Tibial nerve (tissue), 4 donors: ENCODE measurements at regions not wholly inside any gene's neighbourhood (a gene's known extent, or its start where the extent isn't known, plus 50 kb on each side); places are given as distances from the start of the nearest gene placed in this dataset.

Experiments
- DNase-seq, 2 donors: peaks; one replicate each; pipeline ENCODE4 v3.0.0-alpha.2; 2019; ENCODE audit warnings: low spot score in 2 of 2
- H3K27ac ChIP-seq, 4 donors: fragments of 200-600 bp; sonication (generic) in 3 of 4; one replicate each; pipeline ENCODE4 v1.5.1; 2017 to 2019; ENCODE audit warnings: mild to moderate bottlenecking in 1 of 4
- H3K27me3 ChIP-seq, 2 donors: fragments of 200-600 bp; sonication (generic) in 1 of 2; one replicate each; pipeline versions ENCODE4 v1.5.1 to v1.6.0; 2017 to 2019
- H3K36me3 ChIP-seq, 3 donors: fragments of 200-600 bp; sonication (generic); one replicate each; pipeline ENCODE4 v1.5.1; 2018 to 2019
- H3K4me1 ChIP-seq, 4 donors: fragments of 200-600 bp; sonication (generic) in 3 of 4; one replicate each; pipeline ENCODE4 v1.5.1; 2017 to 2019
- H3K4me3 ChIP-seq, 4 donors: fragments of 200-600 bp; sonication (generic) in 3 of 4; one replicate each; pipeline ENCODE4 v1.5.1; 2017 to 2019; ENCODE audit warnings: mild to moderate bottlenecking in 1 of 4, moderate library complexity in 1 of 4
- H3K9me3 ChIP-seq, 4 donors: fragments of 200-600 bp; sonication (generic) in 3 of 4; one replicate each; pipeline ENCODE4 v1.5.1; 2017 to 2019
- CTCF ChIP-seq, 5 experiments: fragments of 200-600 bp in 3 of 5; fragments of 450-650 bp in 2 of 5; sonication (generic) in 3 of 5; IDR thresholded peaks; one replicate each; pipeline ENCODE4 v1.5.1; 2016 to 2019; ENCODE audit warnings: antibody characterized with exemption in 5 of 5, mild to moderate bottlenecking in 3 of 5, moderate library complexity in 2 of 5
- EP300 ChIP-seq, 2 donors: sonication (generic); formaldehyde crosslinking; IDR thresholded peaks; one replicate each; pipeline ENCODE4 v1.6.1; 2017; ENCODE audit warnings: antibody characterized with exemption in 2 of 2, mild to moderate bottlenecking in 1 of 2
- POLR2A ChIP-seq, 2 donors: fragments of 450-650 bp; IDR thresholded peaks; one replicate each; pipeline ENCODE4 v1.6.1; 2017; ENCODE audit warnings: antibody characterized with exemption in 2 of 2, mild to moderate bottlenecking in 2 of 2, moderate library complexity in 2 of 2
- WGBS, 2 donors: methylation state at CpG; one replicate each; pipeline ENCODE4 v1.1.5; 2018; 5-methylcytosine and 5-hydroxymethylcytosine counted together

DNA sequence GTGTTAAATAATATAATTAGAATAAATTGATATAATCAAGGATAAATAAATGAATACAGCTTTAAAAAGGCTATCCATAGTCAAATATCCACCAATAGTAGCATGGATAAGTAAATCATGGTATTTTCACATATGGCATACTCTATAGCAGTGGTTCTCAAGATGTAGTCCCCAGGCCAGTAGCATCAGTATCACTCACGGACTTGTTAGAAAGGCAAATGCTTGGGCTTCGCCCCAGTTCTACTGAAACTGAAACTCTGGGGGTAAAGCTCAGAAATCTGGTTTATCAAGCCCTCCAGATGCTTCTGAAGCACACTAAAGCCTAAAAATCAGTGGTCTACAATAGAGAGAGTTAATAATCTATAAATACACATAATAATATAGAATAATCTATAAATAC is 261.6 kb upstream of the TTC14 start:
- peaks cover 0 to 6% (median 0%) of the 10 kb centered on the region in 4 donors for H3K9me3 ChIP-seq
- no peak overlapping the region for H3K4me3 ChIP-seq
- H3K36me3 ChIP-seq, result no peaks in the 10 kb centered on the region
- 92 to 95% methylated on average over 2 of the region's 2 CpGs for WGBS, 2 donors
- no peak overlapping the region for H3K27ac ChIP-seq
- no peak for DNase-seq
- H3K27me3 ChIP-seq, result no peaks in the 10 kb centered on the region
- TF ChIP-seq CTCF (IDR thresholded peaks at IDR 0.05), result no peak
- TF ChIP-seq POLR2A (IDR thresholded peaks at IDR 0.05), result no peak
- no peak for TF ChIP-seq EP300 (IDR thresholded peaks at IDR 0.05)
- no peaks in the 10 kb centered on the region for H3K4me1 ChIP-seq

DNA sequence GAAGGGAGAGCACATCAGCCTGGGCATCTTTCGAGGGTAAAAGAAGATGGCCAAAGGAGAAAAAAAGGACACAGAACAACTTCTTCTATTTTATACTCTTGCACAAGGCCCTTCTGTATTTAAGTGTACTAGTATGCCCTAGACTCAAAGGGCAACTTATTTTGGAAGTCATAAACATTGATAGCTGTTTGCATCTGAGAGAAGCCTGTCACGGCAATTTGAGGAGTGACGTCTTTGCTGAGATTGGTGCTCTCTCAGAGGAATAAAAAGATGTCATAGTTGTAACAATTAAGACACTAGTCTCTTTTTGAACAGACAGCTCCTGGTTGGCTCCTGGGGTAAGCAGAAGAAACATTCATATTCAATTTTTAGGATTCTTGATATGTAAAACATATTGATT is 260.4 kb upstream of the TTC14 start:
- no peak for DNase-seq
- Histone ChIP-seq H3K36me3 (no peaks in the 10 kb centered on the region), H3K4me1 (no peaks in the 10 kb centered on the region), H3K4me3 (no peak overlapping the region), H3K9me3 (peaks cover 0 to 6% (median 0%) of the 10 kb centered on the region in 4 donors), H3K27me3 (no peaks in the 10 kb centered on the region), H3K27ac (no peak overlapping the region)
- TF ChIP-seq EP300 (IDR thresholded peaks at IDR 0.05), result no peak
- TF ChIP-seq CTCF (IDR thresholded peaks at IDR 0.05), result no peak
- no peak for TF ChIP-seq POLR2A (IDR thresholded peaks at IDR 0.05)
- WGBS, 2 donors, result 57 to 59% methylated on average over 3 of the region's 3 CpGs

DNA sequence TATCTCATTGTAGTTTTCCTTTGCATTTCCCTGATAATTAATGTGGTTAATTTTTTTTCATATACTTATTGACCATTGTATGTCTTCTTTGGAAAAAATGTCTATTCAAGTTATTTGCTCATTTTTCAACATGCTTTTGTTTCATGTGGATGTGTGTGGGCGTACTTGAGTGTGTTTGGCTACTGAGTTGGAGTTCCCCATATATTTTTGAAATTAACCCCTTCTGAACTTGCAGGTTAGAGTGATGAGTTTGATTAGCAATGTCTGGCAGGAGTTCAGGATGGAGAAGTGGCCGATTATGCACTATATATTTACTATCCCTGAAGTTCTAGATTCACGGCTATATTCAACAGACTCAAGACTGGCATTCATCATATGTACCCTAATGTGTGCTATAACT is 250.4 kb upstream of the TTC14 start:
- Histone ChIP-seq H3K4me1 (no peaks in the 10 kb centered on the region), H3K36me3 (no peaks in the 10 kb centered on the region), H3K27me3 (no peaks in the 10 kb centered on the region), H3K4me3 (no peak overlapping the region), H3K9me3 (no peaks in the 10 kb centered on the region), H3K27ac (no peak overlapping the region)
- DNase-seq, result no peak
- TF ChIP-seq CTCF (IDR thresholded peaks at IDR 0.05) (no peak), EP300 (IDR thresholded peaks at IDR 0.05) (no peak), POLR2A (IDR thresholded peaks at IDR 0.05) (no peak)
- 74 to 83% methylated on average over 3 of the region's 3 CpGs for WGBS, 2 donors

DNA sequence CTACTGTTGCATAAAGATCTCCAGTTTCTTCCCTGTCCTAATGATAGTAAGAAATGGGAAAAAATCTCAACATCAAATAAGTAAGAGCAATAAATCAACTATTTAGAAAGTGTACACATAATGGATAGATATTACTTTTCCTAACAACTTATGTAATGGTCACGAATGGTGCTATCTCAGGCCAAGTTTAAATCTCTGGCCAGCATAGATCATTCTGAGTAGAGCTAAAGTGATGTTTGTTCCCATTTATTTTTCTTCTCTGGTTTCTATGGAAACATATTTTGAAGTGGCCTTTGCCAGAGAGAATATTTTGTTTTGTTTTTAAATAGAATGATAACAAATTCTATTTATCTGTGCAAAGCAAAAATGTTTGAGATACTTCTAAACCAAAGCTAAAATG is 249.7 kb upstream of the TTC14 start:
- H3K4me3 ChIP-seq, result no peak overlapping the region
- no peaks in the 10 kb centered on the region for H3K9me3 ChIP-seq
- H3K36me3 ChIP-seq, result no peaks in the 10 kb centered on the region
- no peaks in the 10 kb centered on the region for H3K27me3 ChIP-seq
- 35 to 38% methylated on average over 1 of the region's 1 CpG for WGBS, 2 donors
- no peaks in the 10 kb centered on the region for H3K4me1 ChIP-seq
- TF ChIP-seq POLR2A (IDR thresholded peaks at IDR 0.05), result no peak
- TF ChIP-seq CTCF (IDR thresholded peaks at IDR 0.05), result no peak
- no peak for TF ChIP-seq EP300 (IDR thresholded peaks at IDR 0.05)
- no peak for DNase-seq
- no peak overlapping the region for H3K27ac ChIP-seq

- Histone ChIP-seq H3K4me3 (no peak overlapping the region), H3K36me3 (no peaks in the 10 kb centered on the region), H3K4me1 (no peaks in the 10 kb centered on the region), H3K27ac (no peak overlapping the region), H3K9me3 (no peaks in the 10 kb centered on the region), H3K27me3 (no peaks in the 10 kb centered on the region)
- TF ChIP-seq CTCF (IDR thresholded peaks at IDR 0.05) (no peak), EP300 (IDR thresholded peaks at IDR 0.05) (no peak), POLR2A (IDR thresholded peaks at IDR 0.05) (no peak)
- WGBS, 2 donors, result 87 to 90% methylated on average over 8 of the region's 8 CpGs
- no peak for DNase-seq
Observed at GRCh38 chr3:180354214-180354613, 247.7 kb upstream of the TTC14 start.
